ENCODE measurements at regions not wholly inside any gene's neighbourhood (a gene's known extent, or its start where the extent isn't known, plus 50 kb on each side); places are given as distances from the start of the nearest gene placed in this dataset.

- TF ChIP-seq ZFX (IDR thresholded peaks at IDR 0.05; ENCODE audit: borderline replicate concordance) (no peak), CTCF (IDR thresholded peaks at IDR 0.05) (no peak)
- H3K27ac ChIP-seq = no peak overlapping the region
Measured at GRCh38 chr10:78456649-78457400, 423.2 kb downstream of the RPS24 start.

GRCh38 chr10:78457804-78458482, 424.3 kb downstream of the RPS24 start:
- TF ChIP-seq CTCF (IDR thresholded peaks at IDR 0.05) (no peak), ZFX (IDR thresholded peaks at IDR 0.05; ENCODE audit: borderline replicate concordance) (no peak)
- no peak overlapping the region for H3K27ac ChIP-seq

- no peak overlapping the region for H3K27ac ChIP-seq
- TF ChIP-seq CTCF (IDR thresholded peaks at IDR 0.05) = no peak
- no peak for TF ChIP-seq ZFX (IDR thresholded peaks at IDR 0.05; ENCODE audit: borderline replicate concordance)
Measured at GRCh38 chr10:78458983-78459638, 425.4 kb downstream of the RPS24 start.

- TF ChIP-seq ZFX (IDR thresholded peaks at IDR 0.05; ENCODE audit: borderline replicate concordance) (no peak), CTCF (IDR thresholded peaks at IDR 0.05) (no peak)
- H3K27ac ChIP-seq = no peak overlapping the region
Measured at GRCh38 chr10:78459639-78460037, 426.0 kb downstream of the RPS24 start.

- H3K27ac ChIP-seq = no peak overlapping the region
- TF ChIP-seq ZFX (IDR thresholded peaks at IDR 0.05; ENCODE audit: borderline replicate concordance) (no peak), CTCF (IDR thresholded peaks at IDR 0.05) (no peak)
Measured at GRCh38 chr10:78460204-78460603, 426.5 kb downstream of the RPS24 start.

- TF ChIP-seq ZFX (IDR thresholded peaks at IDR 0.05; ENCODE audit: borderline replicate concordance) (no peak), CTCF (IDR thresholded peaks at IDR 0.05) (no peak)
- no peak overlapping the region for H3K27ac ChIP-seq
Measured at GRCh38 chr10:78461333-78461732, 427.7 kb downstream of the RPS24 start.

GRCh38 chr10:78462176-78462575, 428.5 kb downstream of the RPS24 start:
- no peak overlapping the region for H3K27ac ChIP-seq
- TF ChIP-seq CTCF (IDR thresholded peaks at IDR 0.05) (no peak), ZFX (IDR thresholded peaks at IDR 0.05; ENCODE audit: borderline replicate concordance) (no peak)

Data from 22Rv1 (cell line).